Fibroblast of lung (primary cell): ENCODE measurements at regions not wholly inside any gene's neighbourhood (a gene's known extent, or its start where the extent isn't known, plus 50 kb on each side); places are given as distances from the start of the nearest gene placed in this dataset.

Experiments used
- DNase-seq, 2 donors: peaks; one replicate each; pipeline versions ENCODE4 v3.0.0 to v3.0.0-alpha.2; 2010; ENCODE audit warnings: low read depth in 2 of 2
- H2AFZ ChIP-seq: 2 replicates; pipeline ENCODE4 v1.5.1; 2012; ENCODE audit warnings: low read length, control low read depth, inconsistent platforms
- H3K27ac ChIP-seq: 2 replicates; pipeline ENCODE4 v1.5.1; 2011; ENCODE audit warnings: low read length, control low read depth; ENCODE audit not compliant: insufficient read depth
- H3K27me3 ChIP-seq: 2 replicates; pipeline ENCODE4 v1.5.1; 2011; ENCODE audit warnings: mild to moderate bottlenecking, low read length; ENCODE audit not compliant: control insufficient read depth, insufficient read depth
- H3K36me3 ChIP-seq: 2 replicates; pipeline ENCODE4 v1.5.1; 2011; ENCODE audit warnings: low read length; ENCODE audit not compliant: control insufficient read depth, insufficient read depth
- H3K4me1 ChIP-seq: 2 replicates; pipeline ENCODE4 v1.5.1; 2011; ENCODE audit warnings: low read length; ENCODE audit not compliant: control insufficient read depth, insufficient read depth; ENCODE audit errors: extremely low read depth
- H3K4me2 ChIP-seq: 2 replicates; pipeline ENCODE4 v1.5.1; 2011; ENCODE audit warnings: low read length, control low read depth; ENCODE audit not compliant: insufficient read depth; ENCODE audit errors: extremely low read depth
- H3K4me3 ChIP-seq, 4 experiments: fragments of 200-600 bp in 1 of 4; sonication (generic) in 1 of 4; replicated peaks in 1 of 4; 2 replicates each; pipeline ENCODE4 v1.5.1; 2011 to 2016; ENCODE audit warnings: low read length in 4 of 4, low read depth in 3 of 4, mild to moderate bottlenecking in 3 of 4, control low read depth in 2 of 4, inconsistent platforms in 1 of 4, mixed read lengths in 1 of 4; ENCODE audit not compliant: insufficient read depth in 1 of 4; ENCODE audit errors: control extremely low read depth in 1 of 4
- H3K79me2 ChIP-seq: 2 replicates; pipeline ENCODE4 v1.5.1; 2012; ENCODE audit warnings: mild to moderate bottlenecking, low read length, inconsistent platforms; ENCODE audit not compliant: control insufficient read depth, insufficient read depth
- H3K9ac ChIP-seq: 2 replicates; pipeline ENCODE4 v1.5.1; 2011; ENCODE audit warnings: mild to moderate bottlenecking, low read length, control low read depth; ENCODE audit not compliant: insufficient read depth
- H3K9me3 ChIP-seq: 2 replicates; pipeline ENCODE4 v1.5.1; 2012; ENCODE audit warnings: low read depth, low read length; ENCODE audit not compliant: control insufficient read depth, insufficient read depth
- H4K20me1 ChIP-seq: 2 replicates; pipeline ENCODE4 v1.5.1; 2011; ENCODE audit warnings: low read length; ENCODE audit not compliant: control insufficient read depth, insufficient read depth; ENCODE audit errors: extremely low read depth
- CTCF ChIP-seq, 2 donors: IDR thresholded peaks in 1 of 2; conservative IDR thresholded peaks in 1 of 2; 1 replicate in 1 of 2; 2 replicates in 1 of 2; pipeline ENCODE4 v1.5.1; 2011 to 2012; ENCODE audit warnings: low read length in 2 of 2, control low read depth in 1 of 2, inconsistent platforms in 1 of 2, low read depth in 1 of 2, mild to moderate bottlenecking in 1 of 2
- EZH2 ChIP-seq: IDR thresholded peaks from 2 replicates; pipeline ENCODE4 v1.5.1; 2012; ENCODE audit warnings: low read length, control low read depth, mild to moderate bottlenecking; ENCODE audit errors: missing control alignments

GRCh38 chr11:96761451-96761850 lies 371.6 kb downstream of the JRKL start:
- H3K4me1 ChIP-seq: no peaks in the 10 kb centered on the region
- H3K27me3 ChIP-seq: no peaks in the 10 kb centered on the region
- H3K79me2 ChIP-seq: no peaks in the 10 kb centered on the region
- no peak overlapping the region for H3K4me2 ChIP-seq
- H4K20me1 ChIP-seq: no peaks in the 10 kb centered on the region
- no peak overlapping the region for H2AFZ ChIP-seq
- H3K36me3 ChIP-seq: no peaks in the 10 kb centered on the region
- TF ChIP-seq EZH2 (no peak), CTCF (conservative IDR thresholded peaks at IDR 0.05 in 1 of 2, IDR thresholded peaks at IDR 0.05 in 1 of 2; ENCODE audit: low read depth in 1 of 2, low read length in 2 of 2) (no peak)
- H3K9ac ChIP-seq: no peak overlapping the region
- no peak overlapping the region for H3K27ac ChIP-seq
- no peak overlapping the region for H3K4me3 ChIP-seq
- H3K9me3 ChIP-seq: no peaks in the 10 kb centered on the region
- DNase-seq: no peak

DNA sequence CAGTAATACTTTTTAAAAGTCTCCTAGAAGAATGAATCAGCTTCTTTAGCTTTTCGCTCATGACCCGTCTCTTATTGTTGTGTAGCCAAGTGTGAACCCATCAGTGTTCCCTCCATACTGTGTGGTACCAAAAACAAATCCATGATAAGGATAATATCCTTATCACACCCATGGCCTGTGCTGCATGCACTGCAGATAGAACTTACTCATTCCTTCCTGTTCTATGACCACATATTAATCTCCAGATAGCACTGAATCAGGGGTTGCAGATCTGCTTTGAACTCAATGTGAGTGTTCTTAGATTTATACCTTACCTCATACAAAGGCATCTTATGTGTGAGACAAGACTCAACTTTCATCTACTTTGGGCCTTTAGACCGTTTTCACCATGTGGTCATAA lies 373.4 kb downstream of the JRKL start:
- Histone ChIP-seq H2AFZ (no peak overlapping the region), H3K4me1 (no peaks in the 10 kb centered on the region), H3K9ac (no peak overlapping the region), H4K20me1 (no peaks in the 10 kb centered on the region), H3K36me3 (no peaks in the 10 kb centered on the region), H3K27me3 (no peaks in the 10 kb centered on the region), H3K9me3 (no peaks in the 10 kb centered on the region), H3K4me2 (no peak overlapping the region), H3K79me2 (no peaks in the 10 kb centered on the region), H3K4me3 (no peak overlapping the region), H3K27ac (no peak overlapping the region)
- peak in 1 of 2 donors; percentile 31 for DNase-seq
- TF ChIP-seq EZH2 (no peak), CTCF (conservative IDR thresholded peaks at IDR 0.05 in 1 of 2, IDR thresholded peaks at IDR 0.05 in 1 of 2; ENCODE audit: low read depth in 1 of 2, low read length in 2 of 2) (no peak)

DNA sequence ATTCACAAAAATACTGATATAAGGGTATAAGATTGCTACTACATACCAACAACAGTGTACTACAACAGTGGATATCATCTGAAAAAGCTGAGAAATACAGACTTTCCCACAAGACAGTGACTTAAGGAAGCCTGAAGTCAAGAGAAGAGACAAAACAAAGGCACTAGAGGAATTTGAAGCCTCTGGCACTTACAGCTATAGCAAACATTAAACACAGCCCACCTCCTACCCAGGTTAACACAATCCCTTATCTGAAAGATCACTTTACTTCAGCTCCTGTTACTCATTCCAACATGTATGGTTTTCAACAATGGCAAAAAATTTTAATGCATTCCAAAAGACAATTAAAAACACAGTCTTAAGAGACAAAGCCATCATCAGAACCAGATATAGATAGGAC lies 388.5 kb downstream of the JRKL start:
- Histone ChIP-seq H3K4me1 (no peaks in the 10 kb centered on the region), H3K4me2 (no peak overlapping the region), H3K36me3 (no peaks in the 10 kb centered on the region), H3K9ac (no peak overlapping the region), H3K79me2 (no peaks in the 10 kb centered on the region), H3K9me3 (no peaks in the 10 kb centered on the region), H3K4me3 (no peak overlapping the region), H2AFZ (no peak overlapping the region), H3K27me3 (no peaks in the 10 kb centered on the region), H4K20me1 (no peaks in the 10 kb centered on the region), H3K27ac (no peak overlapping the region)
- TF ChIP-seq EZH2: no peak
- no peak for DNase-seq
